ENCODE measurements at regions not wholly inside any gene's neighbourhood (a gene's known extent, or its start where the extent isn't known, plus 50 kb on each side); places are given as distances from the start of the nearest gene placed in this dataset.
"Not testable (repeated sequence)": the region's sequence is repeated elsewhere in the genome, so short reads cannot be mapped to it uniquely, and the experiment has no call there.

DNA sequence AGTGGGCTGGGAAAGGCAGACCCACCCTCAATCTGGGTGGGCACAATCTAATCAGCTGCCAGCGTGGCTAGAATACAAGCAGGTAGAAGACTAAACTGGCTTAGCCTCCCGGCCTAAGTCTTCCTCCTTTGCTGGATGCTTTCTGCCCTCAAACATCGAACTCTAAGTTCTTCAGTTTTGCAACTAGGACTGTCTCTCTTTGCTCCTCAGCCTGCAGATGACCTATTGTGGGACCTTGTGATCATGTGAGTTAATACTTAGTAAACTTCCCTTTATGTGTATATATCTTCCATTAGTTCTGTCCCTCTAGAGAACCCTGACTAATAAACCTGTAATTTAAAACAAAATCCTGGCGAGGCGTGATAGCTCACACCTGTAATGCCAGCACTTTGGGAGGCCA, 51.8 kb upstream of the SLC39A8 start:
- H3K4me3 ChIP-seq (ENCODE audit: low read length); H3K9ac ChIP-seq (ENCODE audit: low read length); H3K27ac ChIP-seq (ENCODE audit: low read depth, low read length); H3K27me3 ChIP-seq (ENCODE audit: control insufficient read depth, insufficient read depth, low read length); H3K4me1 ChIP-seq (ENCODE audit: control insufficient read depth, insufficient read depth, low read length); H3K36me3 ChIP-seq (ENCODE audit: control insufficient read depth, insufficient read depth, low read length): not testable (repeated sequence)

GRCh38 chr4:102399021-102399420, 53.7 kb upstream of the SLC39A8 start:
- Histone ChIP-seq H3K36me3 (ENCODE audit: control insufficient read depth, insufficient read depth, low read length) (no peaks in the 10 kb centered on the region), H3K27ac (ENCODE audit: low read depth, low read length) (no peak overlapping the region), H3K4me1 (ENCODE audit: control insufficient read depth, insufficient read depth, low read length) (no peaks in the 10 kb centered on the region), H3K9ac (ENCODE audit: low read length) (no peak overlapping the region), H3K4me3 (ENCODE audit: low read length) (no peak overlapping the region), H3K27me3 (ENCODE audit: control insufficient read depth, insufficient read depth, low read length) (no peaks in the 10 kb centered on the region)

DNA sequence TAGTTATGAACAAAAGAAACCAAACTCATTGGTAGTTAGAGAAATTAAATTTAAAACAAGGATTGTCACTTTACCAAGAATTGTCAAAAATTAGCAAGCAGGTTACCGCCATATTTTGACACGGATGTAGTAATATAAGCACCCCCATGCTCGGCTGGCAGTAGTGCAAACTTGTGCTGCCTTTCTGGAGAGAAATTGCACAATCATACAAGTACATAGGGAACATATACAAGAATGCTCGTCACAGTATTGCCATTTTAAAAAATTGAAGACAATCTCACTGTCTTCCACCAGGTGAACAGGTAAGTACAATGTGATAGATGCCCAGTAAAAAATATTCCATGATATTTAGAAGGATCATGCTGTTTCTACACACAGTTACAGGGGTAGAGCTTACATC, 55.6 kb upstream of the SLC39A8 start:
- Histone ChIP-seq H3K36me3 (ENCODE audit: control insufficient read depth, insufficient read depth, low read length) (no peaks in the 10 kb centered on the region), H3K4me1 (ENCODE audit: control insufficient read depth, insufficient read depth, low read length) (no peaks in the 10 kb centered on the region), H3K27me3 (ENCODE audit: control insufficient read depth, insufficient read depth, low read length) (no peaks in the 10 kb centered on the region), H3K9ac (ENCODE audit: low read length) (no peak overlapping the region), H3K27ac (ENCODE audit: low read depth, low read length) (no peak overlapping the region), H3K4me3 (ENCODE audit: low read length) (no peak overlapping the region)

DNA sequence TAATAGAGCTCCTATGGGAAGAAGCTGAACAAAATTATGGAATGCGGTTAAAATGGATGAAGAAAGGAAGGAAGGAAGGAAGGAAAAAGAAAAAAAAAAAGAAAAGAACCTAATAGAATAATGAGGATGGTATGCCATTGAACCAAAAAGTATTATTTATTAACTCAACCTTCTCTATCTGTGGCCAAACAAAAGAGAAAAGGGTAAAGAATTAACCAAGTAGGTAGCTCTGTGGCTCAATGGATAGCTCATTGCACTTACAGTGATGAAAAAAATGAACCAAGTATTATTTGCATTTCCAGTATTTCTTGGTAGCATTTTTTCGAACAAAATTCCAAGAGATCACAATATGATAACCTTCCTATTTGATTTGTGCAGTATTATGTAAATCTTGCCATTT, 56.9 kb upstream of the SLC39A8 start:
- Histone ChIP-seq H3K36me3 (ENCODE audit: control insufficient read depth, insufficient read depth, low read length) (no peaks in the 10 kb centered on the region), H3K4me1 (ENCODE audit: control insufficient read depth, insufficient read depth, low read length) (no peaks in the 10 kb centered on the region), H3K4me3 (ENCODE audit: low read length) (no peak overlapping the region), H3K27ac (ENCODE audit: low read depth, low read length) (no peak overlapping the region), H3K9ac (ENCODE audit: low read length) (no peak overlapping the region), H3K27me3 (ENCODE audit: control insufficient read depth, insufficient read depth, low read length) (no peaks in the 10 kb centered on the region)

DNA sequence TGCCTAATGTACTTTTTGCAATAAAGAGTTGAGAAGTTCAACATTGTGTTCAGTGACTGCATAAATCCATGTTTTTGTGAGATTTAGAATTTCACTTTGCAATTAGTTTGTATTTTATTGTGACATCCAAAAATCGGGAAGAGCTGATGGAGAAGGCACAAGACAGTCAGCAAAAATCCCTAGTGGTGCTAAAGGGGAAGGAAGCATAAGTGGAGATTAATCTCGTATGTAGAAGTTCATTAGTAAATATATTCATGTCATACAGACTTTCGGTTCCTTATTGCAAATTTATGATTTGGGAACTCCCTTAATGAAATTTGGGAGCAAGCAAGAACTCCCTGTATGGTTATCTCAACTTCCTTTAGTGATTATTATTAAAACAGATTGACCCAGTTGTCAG, 57.8 kb upstream of the SLC39A8 start:
- H3K27ac ChIP-seq (ENCODE audit: low read depth, low read length), result no peak overlapping the region
- no peaks in the 10 kb centered on the region for H3K36me3 ChIP-seq (ENCODE audit: control insufficient read depth, insufficient read depth, low read length)
- no peaks in the 10 kb centered on the region for H3K27me3 ChIP-seq (ENCODE audit: control insufficient read depth, insufficient read depth, low read length)
- no peak overlapping the region for H3K4me3 ChIP-seq (ENCODE audit: low read length)
- no peak overlapping the region for H3K9ac ChIP-seq (ENCODE audit: low read length)
- H3K4me1 ChIP-seq (ENCODE audit: control insufficient read depth, insufficient read depth, low read length), result no peaks in the 10 kb centered on the region

DNA sequence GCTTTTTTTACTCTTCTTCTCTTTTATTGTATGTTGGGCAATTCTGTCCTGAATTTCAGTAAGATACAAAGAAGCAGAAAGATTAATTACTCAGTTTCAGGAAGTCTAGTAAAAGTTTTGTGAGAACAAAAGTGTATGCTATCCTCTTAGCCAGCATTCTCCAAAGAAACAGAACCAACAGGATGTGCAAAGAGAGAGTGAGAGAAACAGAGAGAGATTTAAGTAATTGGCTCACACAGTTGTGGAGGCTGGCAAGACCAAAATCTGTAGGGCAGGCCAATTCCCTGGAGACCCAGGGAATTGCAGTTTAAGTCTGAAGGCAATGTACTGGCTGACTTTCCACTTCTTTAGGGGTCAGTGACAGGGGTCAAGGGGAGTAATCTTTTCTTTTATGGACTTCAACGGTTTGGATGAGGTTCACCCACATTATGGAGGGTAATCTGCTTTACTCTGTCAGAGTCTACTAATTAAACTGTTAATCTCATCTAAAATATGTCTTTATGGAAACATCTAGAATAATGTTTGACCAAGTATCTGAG, 59.2 kb upstream of the SLC39A8 start:
- Histone ChIP-seq H3K4me1 (ENCODE audit: control insufficient read depth, insufficient read depth, low read length) (no peaks in the 10 kb centered on the region), H3K27ac (ENCODE audit: low read depth, low read length) (no peak overlapping the region), H3K4me3 (ENCODE audit: low read length) (no peak overlapping the region), H3K9ac (ENCODE audit: low read length) (no peak overlapping the region), H3K36me3 (ENCODE audit: control insufficient read depth, insufficient read depth, low read length) (no peaks in the 10 kb centered on the region), H3K27me3 (ENCODE audit: control insufficient read depth, insufficient read depth, low read length) (no peaks in the 10 kb centered on the region)

GRCh38 chr4:102405821-102406401, 60.6 kb upstream of the SLC39A8 start:
- Histone ChIP-seq H3K4me3 (ENCODE audit: low read length) (no peak overlapping the region), H3K27me3 (ENCODE audit: control insufficient read depth, insufficient read depth, low read length) (no peaks in the 10 kb centered on the region), H3K4me1 (ENCODE audit: control insufficient read depth, insufficient read depth, low read length) (no peaks in the 10 kb centered on the region), H3K9ac (ENCODE audit: low read length) (no peak overlapping the region), H3K27ac (ENCODE audit: low read depth, low read length) (no peak overlapping the region), H3K36me3 (ENCODE audit: control insufficient read depth, insufficient read depth, low read length) (no peaks in the 10 kb centered on the region)

DNA sequence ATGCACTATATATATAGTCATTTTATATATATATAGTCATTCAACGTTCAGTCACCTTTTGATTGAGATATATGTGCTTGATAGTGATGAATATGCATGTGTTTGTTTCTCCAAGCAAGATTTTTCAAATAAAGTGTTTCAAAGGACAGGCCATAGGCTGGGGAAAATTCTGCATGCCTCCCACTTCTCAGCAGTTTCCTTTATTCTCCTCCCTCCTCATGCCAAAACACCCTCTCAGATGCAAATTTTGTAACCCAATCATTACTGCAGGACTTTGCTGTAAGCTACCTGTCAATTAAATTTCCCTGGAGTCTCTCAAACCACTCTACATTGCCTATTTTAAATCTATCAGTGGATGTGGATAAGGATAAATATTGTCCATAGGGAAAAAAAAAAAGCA, 65.6 kb upstream of the SLC39A8 start:
- not testable (repeated sequence) for H3K9ac ChIP-seq (ENCODE audit: low read length); H3K27ac ChIP-seq (ENCODE audit: low read depth, low read length); H3K36me3 ChIP-seq (ENCODE audit: control insufficient read depth, insufficient read depth, low read length); H3K27me3 ChIP-seq (ENCODE audit: control insufficient read depth, insufficient read depth, low read length); H3K4me3 ChIP-seq (ENCODE audit: low read length); H3K4me1 ChIP-seq (ENCODE audit: control insufficient read depth, insufficient read depth, low read length)

DNA sequence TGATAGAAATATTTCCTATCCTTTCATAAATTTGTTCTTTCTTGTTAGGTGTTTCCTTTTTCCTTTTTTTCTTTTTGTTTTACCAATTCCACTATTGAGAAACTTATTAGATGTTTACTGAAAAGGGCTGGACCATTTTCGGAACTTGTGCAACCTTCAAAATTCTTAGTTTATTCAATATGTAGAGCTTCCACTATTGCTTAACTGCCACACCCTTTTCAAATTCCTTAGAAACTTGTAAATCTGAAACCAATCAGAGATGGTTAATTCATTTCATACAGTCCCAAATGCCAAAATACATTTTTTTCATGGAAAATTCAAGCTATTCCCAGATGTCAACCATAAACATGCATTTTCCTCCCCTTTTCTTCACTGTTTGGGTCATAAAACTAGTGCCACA, 66.1 kb upstream of the SLC39A8 start:
- no peak overlapping the region for H3K4me3 ChIP-seq (ENCODE audit: low read length)
- H3K9ac ChIP-seq (ENCODE audit: low read length), result no peak overlapping the region
- H3K36me3 ChIP-seq (ENCODE audit: control insufficient read depth, insufficient read depth, low read length), result no peaks in the 10 kb centered on the region

DNA sequence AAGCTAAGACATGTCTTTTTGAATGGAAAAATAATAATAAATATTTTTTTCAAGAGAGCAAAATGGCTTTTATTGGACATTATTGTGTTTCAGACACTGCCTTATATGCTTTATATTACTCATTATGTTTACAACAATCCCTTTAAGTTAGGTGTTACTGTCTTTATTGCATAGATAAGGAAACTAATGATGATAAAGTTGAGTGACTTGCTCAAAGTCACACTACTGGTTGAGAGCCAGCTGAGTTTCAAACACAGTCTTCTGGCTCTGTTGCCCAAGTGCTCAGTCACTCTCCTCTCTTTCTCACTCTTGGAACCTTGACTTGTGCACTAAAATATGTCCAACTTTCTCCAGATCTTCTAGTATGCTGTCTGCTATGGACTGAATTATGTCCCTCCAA, 71.5 kb upstream of the SLC39A8 start:
- H3K27me3 ChIP-seq (ENCODE audit: control insufficient read depth, insufficient read depth, low read length), result no peaks in the 10 kb centered on the region
- no peak overlapping the region for H3K9ac ChIP-seq (ENCODE audit: low read length)
- H3K36me3 ChIP-seq (ENCODE audit: control insufficient read depth, insufficient read depth, low read length), result no peaks in the 10 kb centered on the region
- no peak overlapping the region for H3K4me3 ChIP-seq (ENCODE audit: low read length)
- H3K27ac ChIP-seq (ENCODE audit: low read depth, low read length), result no peak overlapping the region
- no peaks in the 10 kb centered on the region for H3K4me1 ChIP-seq (ENCODE audit: control insufficient read depth, insufficient read depth, low read length)

More for the DNA sequence above, 66.1 kb upstream of the SLC39A8 start:
- H3K27ac ChIP-seq (ENCODE audit: low read depth, low read length), result no peak overlapping the region
- no peaks in the 10 kb centered on the region for H3K4me1 ChIP-seq (ENCODE audit: control insufficient read depth, insufficient read depth, low read length)
- no peaks in the 10 kb centered on the region for H3K27me3 ChIP-seq (ENCODE audit: control insufficient read depth, insufficient read depth, low read length)

GRCh38 chr4:102420563-102421398, 75.5 kb upstream of the SLC39A8 start:
- no peak overlapping the region for H3K4me3 ChIP-seq (ENCODE audit: low read length)
- no peak overlapping the region for H3K27ac ChIP-seq (ENCODE audit: low read depth, low read length)
- H3K36me3 ChIP-seq (ENCODE audit: control insufficient read depth, insufficient read depth, low read length), result no peaks in the 10 kb centered on the region

GRCh38 chr4:102422843-102423242, 77.6 kb upstream of the SLC39A8 start:
- Histone ChIP-seq H3K27ac (ENCODE audit: low read depth, low read length) (no peak overlapping the region), H3K9ac (ENCODE audit: low read length) (no peak overlapping the region), H3K4me1 (ENCODE audit: control insufficient read depth, insufficient read depth, low read length) (no peaks in the 10 kb centered on the region)

More at GRCh38 chr4:102420563-102421398, 75.5 kb upstream of the SLC39A8 start:
- Histone ChIP-seq H3K27me3 (ENCODE audit: control insufficient read depth, insufficient read depth, low read length) (no peaks in the 10 kb centered on the region), H3K9ac (ENCODE audit: low read length) (no peak overlapping the region), H3K4me1 (ENCODE audit: control insufficient read depth, insufficient read depth, low read length) (no peaks in the 10 kb centered on the region)

GRCh38 chr4:102423375-102423774, 77.8 kb upstream of the NFKB1 start:
- H3K36me3 ChIP-seq (ENCODE audit: control insufficient read depth, insufficient read depth, low read length), result no peaks in the 10 kb centered on the region
- H3K27me3 ChIP-seq (ENCODE audit: control insufficient read depth, insufficient read depth, low read length), result no peaks in the 10 kb centered on the region
- H3K4me1 ChIP-seq (ENCODE audit: control insufficient read depth, insufficient read depth, low read length), result no peaks in the 10 kb centered on the region
- H3K27ac ChIP-seq (ENCODE audit: low read depth, low read length), result no peak overlapping the region
- H3K9ac ChIP-seq (ENCODE audit: low read length), result no peak overlapping the region
- H3K4me3 ChIP-seq (ENCODE audit: low read length), result no peak overlapping the region

More at GRCh38 chr4:102422843-102423242, 77.6 kb upstream of the SLC39A8 start:
- Histone ChIP-seq H3K27me3 (ENCODE audit: control insufficient read depth, insufficient read depth, low read length) (no peaks in the 10 kb centered on the region), H3K36me3 (ENCODE audit: control insufficient read depth, insufficient read depth, low read length) (no peaks in the 10 kb centered on the region), H3K4me3 (ENCODE audit: low read length) (no peak overlapping the region)
